CD14-positive monocyte (primary cell): ENCODE measurements at regions not wholly inside any gene's neighbourhood (a gene's known extent, or its start where the extent isn't known, plus 50 kb on each side); places are given as distances from the start of the nearest gene placed in this dataset.

Experiments
- DNase-seq, 3 donors: peaks; one replicate each; pipeline ENCODE4 v3.0.0-alpha.2; 2011 to 2022
- H2AFZ ChIP-seq: 2 replicates; pipeline ENCODE4 v1.6.0; 2012; ENCODE audit warnings: mild to moderate bottlenecking, low read depth, low read length, inconsistent platforms; ENCODE audit not compliant: insufficient read depth, poor library complexity, severe bottlenecking
- H3K27ac ChIP-seq, 2 donors: 1 replicate in 1 of 2; 2 replicates in 1 of 2; pipeline ENCODE4 v1.5.1; 2012 to 2013; ENCODE audit warnings: low read length in 2 of 2, control low read depth in 1 of 2, inconsistent platforms in 1 of 2, low read depth in 1 of 2, mild to moderate bottlenecking in 1 of 2
- H3K27me3 ChIP-seq, 2 donors: one replicate each; pipeline versions ENCODE4 v1.6.0 to v1.6.1; 2011 to 2013; ENCODE audit warnings: low read length in 2 of 2; ENCODE audit not compliant: control insufficient read depth in 2 of 2, insufficient read depth in 2 of 2
- H3K36me3 ChIP-seq, 2 donors: replicated peaks in 1 of 2; 1 replicate in 1 of 2; 2 replicates in 1 of 2; pipeline versions ENCODE4 v1.5.1 to v1.6.1; 2012 to 2013; ENCODE audit warnings: low read length in 2 of 2, control low read depth in 1 of 2, inconsistent platforms in 1 of 2, mild to moderate bottlenecking in 1 of 2; ENCODE audit not compliant: insufficient read depth in 2 of 2, control insufficient read depth in 1 of 2
- H3K4me1 ChIP-seq, 2 donors: 1 replicate in 1 of 2; 2 replicates in 1 of 2; pipeline versions ENCODE4 v1.5.1 to v1.6.1; 2012 to 2013; ENCODE audit warnings: low read length in 2 of 2, control low read depth in 1 of 2, inconsistent platforms in 1 of 2, mild to moderate bottlenecking in 1 of 2, moderate library complexity in 1 of 2; ENCODE audit not compliant: insufficient read depth in 2 of 2, control insufficient read depth in 1 of 2
- H3K4me2 ChIP-seq: replicated peaks from 2 replicates; pipeline ENCODE3; 2012; ENCODE audit warnings: low read length, moderate library complexity, mild to moderate bottlenecking; ENCODE audit not compliant: poor library complexity, severe bottlenecking; ENCODE audit errors: extremely low read depth
- H3K4me3 ChIP-seq, 3 experiments: fragments of 200-600 bp in 1 of 3; sonication (generic) in 1 of 3; replicated peaks in 1 of 3; 1 replicate in 2 of 3; 2 replicates in 1 of 3; pipeline ENCODE4 v1.5.1; 2011 to 2013; ENCODE audit warnings: low read length in 3 of 3, mild to moderate bottlenecking in 3 of 3, control low read depth in 2 of 3, low read depth in 2 of 3, inconsistent platforms in 1 of 3, moderate library complexity in 1 of 3
- H3K79me2 ChIP-seq: 2 replicates; pipeline ENCODE4 v1.6.0; 2012; ENCODE audit warnings: mild to moderate bottlenecking, control low read depth, inconsistent platforms, low read length, moderate library complexity; ENCODE audit not compliant: insufficient read depth
- H3K9ac ChIP-seq: 2 replicates; pipeline ENCODE4 v1.6.0; 2017; ENCODE audit warnings: low read length, mild to moderate bottlenecking; ENCODE audit not compliant: insufficient read depth, poor library complexity, severe bottlenecking
- H3K9me3 ChIP-seq, 2 donors: replicated peaks in 1 of 2; 1 replicate in 1 of 2; 2 replicates in 1 of 2; pipeline versions ENCODE4 v1.5.1 to v1.6.1; 2012 to 2013; ENCODE audit warnings: low read length in 2 of 2, control low read depth in 1 of 2; ENCODE audit not compliant: control insufficient read depth in 1 of 2, insufficient read depth in 1 of 2
- H4K20me1 ChIP-seq: 2 replicates; pipeline ENCODE4 v1.6.0; 2012; ENCODE audit warnings: mild to moderate bottlenecking, low read length, control low read depth, moderate library complexity; ENCODE audit not compliant: insufficient read depth
- H3K27ac Mint-ChIP-seq, 7 donors: one replicate each; pipeline ENCODE4 v1.8.0; 2020; ENCODE audit warnings: mild to moderate bottlenecking in 7 of 7, mixed read lengths in 7 of 7, moderate library complexity in 6 of 7, inconsistent platforms in 2 of 7
- H3K27me3 Mint-ChIP-seq, 3 donors: one replicate each; pipeline ENCODE4 v1.8.0; 2021 to 2022; ENCODE audit warnings: low read depth in 3 of 3, mild to moderate bottlenecking in 3 of 3, mixed read lengths in 3 of 3, moderate library complexity in 3 of 3, inconsistent platforms in 1 of 3
- H3K36me3 Mint-ChIP-seq, 2 donors: one replicate each; pipeline ENCODE4 v1.8.0; 2020; ENCODE audit warnings: mixed read lengths in 2 of 2, inconsistent platforms in 1 of 2, mild to moderate bottlenecking in 1 of 2
- H3K4me1 Mint-ChIP-seq: one replicate; pipeline ENCODE4 v1.8.0; 2020; ENCODE audit warnings: mild to moderate bottlenecking, mixed read lengths
- H3K4me3 Mint-ChIP-seq, 2 donors: one replicate each; pipeline ENCODE4 v1.8.0; 2020; ENCODE audit warnings: mild to moderate bottlenecking in 2 of 2, mixed read lengths in 2 of 2, moderate library complexity in 1 of 2
- H3K9me3 Mint-ChIP-seq, 7 donors: one replicate each; pipeline ENCODE4 v1.8.0; 2020 to 2022; ENCODE audit warnings: mixed read lengths in 7 of 7, mild to moderate bottlenecking in 6 of 7, moderate library complexity in 6 of 7, inconsistent platforms in 2 of 7
- CTCF ChIP-seq: fragments of 200-600 bp; IDR thresholded peaks from one replicate; pipeline ENCODE4 v1.8.0; 2022; ENCODE audit warnings: antibody characterized with exemption, mild to moderate bottlenecking
- WGBS: methylation state at CpG from one replicate; pipeline ENCODE4 v1.1.5; 2013; ENCODE audit warnings: missing lambda C conversion rate; ENCODE audit not compliant: insufficient coverage; 5-methylcytosine and 5-hydroxymethylcytosine counted together
- intact Hi-C, 2 donors: fragments of 100-400 bp; cut with micrococcal nuclease; formaldehyde crosslinking; loops; one replicate each; pipeline versions ENCODE4 v1.15.0 to v1.15.1; 2023

GRCh38 chr13:63093907-63094469 is 1678.3 kb upstream of the PCDH20 start:
- intact Hi-C loops = no loop called here
- Histone ChIP-seq H3K4me3 (no peak overlapping the region), H3K4me2 (no peak overlapping the region), H3K79me2 (no peaks in the 10 kb centered on the region), H3K27ac (no peak overlapping the region), H3K9ac (no peak overlapping the region), H2AFZ (no peak overlapping the region), H3K4me1 (no peaks in the 10 kb centered on the region), H4K20me1 (no peaks in the 10 kb centered on the region), H3K9me3 (no peaks in the 10 kb centered on the region), H3K36me3 (no peaks in the 10 kb centered on the region), H3K27me3 (no peaks in the 10 kb centered on the region)
- peaks cover 0 to 3% (median 0%) of the 10 kb centered on the region in 7 donors for H3K9me3 Mint-ChIP-seq
- H3K4me1 Mint-ChIP-seq = no peaks in the 10 kb centered on the region
- no peak for TF ChIP-seq CTCF
- peaks cover 0 to 3% (median 0%) of the 10 kb centered on the region in 3 donors for H3K27me3 Mint-ChIP-seq
- no peaks in the 10 kb centered on the region for H3K36me3 Mint-ChIP-seq
- no peak overlapping the region for H3K4me3 Mint-ChIP-seq
- H3K27ac Mint-ChIP-seq = no peak overlapping the region
- DNase-seq = no peak

GRCh38 chr13:63092456-63092855 is 1676.8 kb upstream of the PCDH20 start:
- no peak overlapping the region for H3K4me3 Mint-ChIP-seq
- Histone ChIP-seq H3K36me3 (no peaks in the 10 kb centered on the region), H3K27me3 (no peaks in the 10 kb centered on the region), H2AFZ (no peak overlapping the region), H3K9me3 (no peaks in the 10 kb centered on the region), H3K9ac (no peak overlapping the region), H3K4me3 (no peak overlapping the region), H3K4me1 (no peaks in the 10 kb centered on the region), H3K27ac (no peak overlapping the region), H3K79me2 (no peaks in the 10 kb centered on the region), H3K4me2 (no peak overlapping the region), H4K20me1 (no peaks in the 10 kb centered on the region)
- TF ChIP-seq CTCF = no peak
- no peak for DNase-seq
- H3K27me3 Mint-ChIP-seq = peaks cover 0 to 3% (median 0%) of the 10 kb centered on the region in 3 donors
- intact Hi-C loops = no loop called here
- no CpG with 5 or more reads among the region's 1 CpG for WGBS
- H3K9me3 Mint-ChIP-seq = peaks cover 0 to 3% (median 0%) of the 10 kb centered on the region in 7 donors
- no peaks in the 10 kb centered on the region for H3K36me3 Mint-ChIP-seq
- no peaks in the 10 kb centered on the region for H3K4me1 Mint-ChIP-seq
- H3K27ac Mint-ChIP-seq = no peak overlapping the region
